GM21825 (cell line): ENCODE measurements at regions not wholly inside any gene's neighbourhood (a gene's known extent, or its start where the extent isn't known, plus 50 kb on each side); places are given as distances from the start of the nearest gene placed in this dataset.

Experiments used
- ATAC-seq: cut with Tn5 transposase; IDR thresholded peaks from one replicate; pipeline ENCODE4 v1.9.1; 2021; ENCODE audit warnings: mild to moderate bottlenecking, moderate library complexity; ENCODE audit not compliant: unreplicated experiment

DNA sequence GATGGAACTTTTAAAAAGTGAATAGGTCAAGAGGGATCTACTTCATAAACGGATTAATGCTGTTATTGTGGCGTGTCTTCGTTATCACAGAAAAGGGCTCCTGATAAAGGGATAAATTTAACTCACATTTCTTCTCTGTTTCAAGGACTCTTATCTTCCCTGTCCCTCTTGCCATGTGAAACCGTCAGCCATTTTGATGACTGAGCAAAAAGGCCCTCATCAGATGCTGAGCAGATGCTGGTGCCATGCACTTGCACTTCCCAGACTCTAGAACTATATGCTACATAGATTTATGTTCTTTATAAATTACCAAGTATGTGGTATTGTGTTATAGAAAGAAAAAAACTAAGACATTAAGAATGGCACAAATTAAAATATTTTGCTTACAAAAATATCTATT lies 1011.8 kb upstream of the GBE1 start:
- no peak for ATAC-seq

DNA sequence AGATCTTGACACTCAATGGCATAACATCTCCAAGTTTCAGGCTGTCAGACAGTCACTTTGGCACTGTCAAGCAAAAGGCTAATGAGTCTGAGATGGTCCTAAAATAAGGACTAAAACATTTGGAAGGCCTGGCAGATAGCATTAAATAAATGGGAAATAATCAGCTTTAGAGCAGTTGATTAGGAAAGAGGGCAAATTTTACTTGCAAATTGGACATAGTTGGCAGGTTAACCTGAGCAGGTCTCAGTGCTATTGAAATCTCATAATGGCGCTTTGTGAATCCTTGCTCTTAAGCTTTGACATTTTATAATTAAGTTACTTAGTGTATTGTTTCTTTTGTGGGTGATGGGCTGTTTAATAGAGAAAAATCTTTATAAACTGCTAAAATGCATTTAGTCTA lies 1003.1 kb upstream of the GBE1 start:
- no peak for ATAC-seq

DNA sequence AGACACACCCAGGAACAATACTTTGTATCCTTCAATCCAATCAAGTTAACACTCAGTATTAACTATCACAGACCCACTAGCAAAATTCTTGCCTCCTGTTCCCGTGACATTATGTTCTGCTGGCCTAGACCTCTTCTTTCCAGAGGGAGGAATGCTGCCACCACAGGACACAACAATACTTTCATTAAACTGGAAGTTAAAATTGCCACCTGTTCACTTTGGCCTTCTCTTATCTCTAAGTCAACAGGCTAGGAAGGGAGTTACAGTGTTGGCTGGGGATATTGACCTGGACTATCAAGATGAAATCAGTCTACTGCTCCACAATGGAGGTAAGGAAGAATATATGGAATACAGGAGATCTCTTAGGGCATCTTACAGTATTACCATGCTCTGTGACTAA lies 1000.4 kb upstream of the GBE1 start:
- no peak for ATAC-seq

DNA sequence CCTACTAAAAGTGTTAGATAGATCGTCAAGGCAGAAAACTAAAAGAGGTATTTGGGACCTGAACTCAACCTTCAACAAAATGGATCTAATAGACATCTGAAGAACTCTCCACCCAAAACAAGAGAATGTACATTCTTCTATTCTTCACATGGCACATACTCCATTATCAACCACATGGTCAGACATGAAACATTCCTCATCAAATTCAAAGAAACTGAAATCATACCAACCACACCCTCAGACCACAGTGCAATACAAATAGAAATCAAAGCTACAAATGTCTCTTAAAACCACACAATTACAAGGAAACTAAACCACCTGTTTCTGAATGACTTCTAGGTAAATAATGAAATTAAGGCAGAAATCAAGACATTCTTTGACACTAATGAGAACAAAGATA lies 984.1 kb upstream of the GBE1 start:
- ATAC-seq, result no peak

DNA sequence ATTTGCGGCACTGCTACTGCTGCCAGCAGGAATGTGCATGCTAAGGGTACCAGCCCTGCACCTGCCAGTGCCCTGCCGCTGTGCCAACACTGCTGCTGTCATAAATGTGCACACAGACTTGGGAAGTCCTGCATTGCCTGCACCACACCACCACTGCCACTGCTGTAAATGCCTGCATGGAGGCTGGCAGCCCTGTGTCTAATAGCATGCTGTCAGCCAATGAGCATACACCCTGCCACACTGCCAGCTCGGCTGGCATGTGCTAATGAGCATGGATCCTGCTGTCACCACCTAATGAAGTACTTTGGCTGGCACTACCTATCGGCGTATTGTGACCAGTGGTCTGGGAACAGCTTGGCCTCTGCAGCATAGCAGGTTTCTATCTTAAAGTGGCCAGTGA lies 981.8 kb upstream of the GBE1 start:
- ATAC-seq, result no peak

DNA sequence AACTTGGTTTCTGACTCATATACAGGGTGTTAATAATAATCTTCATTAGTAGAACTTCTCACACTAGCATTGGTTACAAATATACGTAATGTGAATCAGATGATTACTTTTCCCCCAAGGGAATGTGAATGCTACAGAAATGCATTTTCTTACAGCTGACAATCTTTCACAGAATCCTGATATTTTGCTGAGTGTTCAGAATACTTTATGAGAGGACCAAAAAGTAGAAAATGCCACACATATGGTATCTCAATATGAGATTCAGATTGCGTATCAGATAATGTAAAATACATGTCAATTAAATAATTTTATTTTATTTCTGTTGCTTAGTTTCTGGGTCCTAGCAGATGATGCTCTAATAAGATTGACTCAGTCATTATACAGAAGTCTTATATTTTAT lies 979.9 kb upstream of the GBE1 start:
- ATAC-seq, result no peak

DNA sequence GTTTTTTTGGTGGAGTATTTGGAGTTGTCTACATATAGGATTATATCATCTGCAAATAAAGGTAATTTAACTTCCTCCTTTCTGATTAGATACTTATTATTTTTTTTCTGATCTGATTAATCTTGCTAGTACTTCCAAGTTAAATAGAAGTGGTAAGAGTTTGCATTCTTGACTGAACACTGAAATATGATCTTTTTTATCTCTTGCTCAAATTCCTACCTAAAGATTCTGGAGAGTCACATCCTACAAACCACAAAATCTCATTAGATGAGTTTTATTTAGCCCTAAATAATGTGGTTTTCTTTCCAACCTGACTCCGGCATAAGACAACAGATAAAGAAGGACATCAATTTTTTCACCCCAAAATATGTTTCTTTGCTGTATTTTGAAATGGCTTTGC lies 977.9 kb upstream of the GBE1 start:
- no peak for ATAC-seq

DNA sequence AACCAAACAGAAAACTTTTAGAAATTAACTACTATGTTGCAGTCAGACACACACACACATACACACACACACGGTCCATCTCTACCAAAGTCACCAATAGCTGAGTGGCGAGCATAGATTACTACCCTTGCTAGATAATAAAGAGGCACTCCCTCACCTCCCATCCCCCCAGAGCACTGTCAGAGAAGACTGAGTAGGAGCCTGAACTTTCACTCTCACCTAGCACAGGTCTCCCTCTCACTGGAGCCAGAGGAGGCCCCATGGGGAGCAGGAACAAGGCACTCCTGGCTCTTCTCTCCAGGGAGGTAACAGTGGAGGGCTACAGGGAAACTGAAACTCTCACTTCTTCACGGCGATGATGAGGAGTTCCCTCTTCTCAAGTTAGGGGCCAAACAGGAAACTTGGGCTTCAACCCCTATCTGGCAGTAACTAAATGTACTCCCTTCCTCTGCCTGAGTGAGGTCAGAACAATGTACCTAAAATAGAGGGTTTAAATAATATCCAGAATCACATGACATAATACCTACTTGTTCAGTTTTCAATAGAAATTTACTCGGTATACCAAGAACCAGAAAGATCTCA lies 975.3 kb upstream of the GBE1 start:
- no peak for ATAC-seq

DNA sequence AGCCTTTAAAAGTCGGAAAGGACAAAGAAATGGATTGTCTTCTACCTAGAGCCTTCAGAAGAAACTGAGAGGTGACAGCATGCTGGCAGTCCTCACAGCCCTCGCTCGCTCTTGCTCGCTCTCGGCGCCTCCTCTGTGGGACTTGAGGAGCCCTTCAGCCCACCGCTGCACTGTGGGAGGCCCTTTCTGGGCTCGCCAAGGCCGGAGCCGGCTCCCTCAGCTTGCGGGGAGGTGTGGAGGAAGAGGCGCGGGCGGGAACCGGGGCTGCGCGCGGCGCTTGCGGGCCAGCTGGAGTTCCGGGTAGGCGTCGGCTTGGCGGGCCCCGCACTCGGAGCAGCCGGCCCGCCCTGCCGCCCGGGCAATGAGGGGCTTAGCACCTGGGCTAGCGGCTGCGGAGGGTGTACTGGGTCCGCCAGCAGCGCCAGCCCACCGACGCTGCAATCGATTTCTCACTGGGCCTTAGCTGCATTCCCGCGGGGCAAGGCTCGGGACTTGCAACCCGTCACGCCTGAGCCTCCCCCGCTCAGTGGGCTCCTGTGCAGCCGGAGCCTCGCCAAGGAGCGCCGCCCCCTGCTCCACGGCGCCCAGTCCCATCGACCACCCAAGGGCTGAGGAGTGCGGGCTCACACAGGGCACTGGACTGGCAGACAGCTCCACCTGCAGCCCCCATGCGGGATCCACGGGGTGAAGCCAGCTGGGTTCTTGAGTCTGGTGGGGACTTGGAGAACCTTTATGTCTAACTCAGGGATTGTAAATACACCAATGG lies 953.8 kb upstream of the GBE1 start:
- no peak for ATAC-seq

DNA sequence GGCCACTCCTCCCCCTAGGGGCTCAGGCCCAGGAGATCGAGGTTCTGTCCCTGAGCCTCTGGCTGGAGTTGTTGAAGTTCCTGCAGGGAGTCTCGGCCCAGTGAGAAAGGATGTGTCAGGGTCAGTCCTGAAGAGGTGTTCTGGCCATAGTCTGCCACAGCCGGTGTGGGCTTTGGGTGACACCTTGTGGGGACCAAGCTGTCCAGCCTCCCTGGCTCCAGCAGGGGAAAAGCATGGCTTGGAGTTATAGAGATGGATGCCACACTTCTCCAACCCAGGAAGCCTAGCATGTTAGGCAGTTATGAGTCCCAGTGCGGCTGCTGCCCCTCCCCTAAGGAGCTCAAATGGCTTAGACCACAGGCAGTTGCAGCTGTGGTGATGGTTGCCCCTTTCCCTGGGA lies 945.6 kb upstream of the GBE1 start:
- ATAC-seq, result no peak

DNA sequence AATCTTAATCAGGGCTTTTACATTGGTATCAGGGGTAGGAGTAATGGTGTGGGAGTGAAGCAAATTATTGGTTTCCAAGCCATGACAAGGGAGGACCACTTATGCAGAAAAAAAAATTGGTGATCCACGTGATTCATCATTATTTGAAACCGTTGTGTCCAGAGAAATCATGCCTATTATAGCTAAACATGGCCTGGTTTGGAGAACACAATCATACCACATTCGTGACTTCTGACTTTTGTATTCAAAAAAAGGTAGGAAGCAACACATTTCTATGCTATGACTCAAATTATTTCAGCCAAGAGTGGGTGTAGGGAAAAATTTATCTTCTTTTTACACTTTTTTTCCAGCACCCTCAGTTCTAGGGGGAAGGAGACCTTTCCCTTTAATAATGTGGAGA lies 924.3 kb upstream of the GBE1 start:
- ATAC-seq, result no peak

DNA sequence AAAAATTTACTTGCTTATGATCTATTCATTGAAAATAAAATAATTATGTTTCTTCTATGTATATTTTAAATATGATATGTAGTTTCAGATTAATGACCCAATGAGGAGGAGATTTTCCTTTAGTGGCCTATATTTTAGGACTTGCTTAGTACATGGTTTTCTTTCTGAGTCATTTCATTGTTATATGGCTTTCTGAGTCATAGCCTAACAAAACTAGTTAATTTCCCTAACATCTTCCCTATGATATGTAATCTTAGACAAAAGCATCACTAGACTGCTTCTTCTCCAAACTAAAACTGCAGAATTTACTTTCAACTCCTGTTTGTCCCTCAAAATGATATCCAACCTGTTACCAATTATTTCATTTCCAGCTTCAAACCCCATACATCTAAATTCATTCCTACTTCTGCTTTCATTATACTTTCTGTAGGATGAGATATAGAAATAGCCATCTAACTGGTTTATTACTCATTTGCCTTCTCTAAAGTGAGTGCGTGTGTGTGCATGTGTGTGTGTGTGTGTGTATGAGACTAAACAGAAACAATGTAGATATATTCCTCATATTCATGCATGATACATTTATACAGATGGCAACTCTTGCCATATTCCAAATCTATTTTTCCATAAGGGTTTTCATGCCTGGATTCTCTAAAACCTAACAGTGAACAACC lies 915.0 kb upstream of the GBE1 start:
- no peak for ATAC-seq

DNA sequence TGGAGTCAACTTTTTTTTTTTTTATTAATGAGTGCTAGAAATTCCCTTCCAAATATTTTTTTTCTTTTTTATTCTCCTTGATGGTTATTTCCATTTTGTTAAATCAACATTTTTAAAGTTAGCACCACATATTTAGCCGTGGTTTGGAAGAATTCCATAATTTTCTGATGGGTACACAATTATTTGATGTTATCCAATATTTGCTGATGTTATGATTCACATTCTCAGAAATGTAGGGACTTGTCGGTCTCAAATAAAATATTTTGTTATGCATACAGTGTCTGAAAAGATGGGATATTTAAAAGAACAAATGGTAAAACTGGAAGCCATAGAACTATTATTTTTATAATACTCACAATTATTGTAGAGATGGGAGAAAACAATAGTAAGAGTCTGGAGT lies 911.5 kb upstream of the GBE1 start:
- ATAC-seq, result no peak

DNA sequence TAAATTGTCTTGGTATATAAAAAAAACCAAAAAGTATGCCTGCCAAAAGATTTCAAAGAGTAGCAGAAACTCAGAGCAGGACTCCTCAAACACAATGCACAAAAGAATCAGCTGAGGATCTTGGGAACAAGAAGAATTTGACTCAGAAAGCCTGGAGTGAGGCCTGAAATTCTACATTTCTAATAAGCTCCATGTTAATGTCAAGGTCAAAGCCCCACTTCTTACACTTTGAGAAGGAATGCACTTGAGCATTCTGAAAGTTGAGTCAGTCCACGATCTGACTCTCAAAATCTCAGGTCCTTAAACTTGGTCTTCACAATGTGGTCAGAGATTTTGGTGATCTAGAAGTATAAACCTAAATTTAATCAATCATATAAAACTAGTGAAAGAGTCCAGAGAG lies 910.0 kb upstream of the GBE1 start:
- ATAC-seq, result no peak

DNA sequence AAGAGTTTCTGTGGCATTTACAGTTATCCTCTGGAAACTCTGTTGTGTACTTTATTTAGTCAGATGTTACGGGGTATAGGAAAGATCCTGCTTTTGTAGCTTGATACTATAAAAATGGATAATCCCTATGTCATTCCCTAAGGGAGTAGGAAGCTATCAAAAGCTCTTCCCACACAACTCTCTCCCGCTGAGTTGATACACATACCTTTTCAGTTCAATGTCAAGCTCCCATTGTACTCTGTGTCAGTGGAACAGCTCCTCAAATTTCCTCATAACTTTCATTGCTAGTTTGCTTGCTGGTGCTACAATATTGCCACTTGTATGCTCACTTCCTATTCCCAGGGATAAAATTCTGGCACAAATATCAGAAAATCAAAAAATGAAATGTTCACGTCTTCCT lies 893.3 kb upstream of the GBE1 start:
- no peak for ATAC-seq

DNA sequence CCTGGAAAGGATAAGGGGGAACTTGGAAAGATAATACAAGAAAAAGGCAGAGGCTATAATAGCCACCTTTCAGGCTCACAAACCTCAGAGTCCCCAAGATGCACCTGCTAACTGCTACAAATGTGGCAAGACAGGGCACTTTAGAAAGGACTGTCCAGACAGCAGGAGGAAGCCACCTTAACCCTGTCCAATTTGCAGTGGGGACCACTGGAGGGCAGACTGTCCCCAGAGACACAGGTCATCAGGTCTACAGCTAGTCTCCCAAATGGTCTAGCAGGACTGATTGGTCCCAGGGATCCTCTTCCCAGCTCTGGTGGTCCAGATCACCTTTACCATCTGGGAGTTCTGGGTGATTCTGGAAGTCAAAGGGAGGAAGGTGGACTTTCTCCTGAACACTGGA lies 882.5 kb upstream of the GBE1 start:
- no peak for ATAC-seq

DNA sequence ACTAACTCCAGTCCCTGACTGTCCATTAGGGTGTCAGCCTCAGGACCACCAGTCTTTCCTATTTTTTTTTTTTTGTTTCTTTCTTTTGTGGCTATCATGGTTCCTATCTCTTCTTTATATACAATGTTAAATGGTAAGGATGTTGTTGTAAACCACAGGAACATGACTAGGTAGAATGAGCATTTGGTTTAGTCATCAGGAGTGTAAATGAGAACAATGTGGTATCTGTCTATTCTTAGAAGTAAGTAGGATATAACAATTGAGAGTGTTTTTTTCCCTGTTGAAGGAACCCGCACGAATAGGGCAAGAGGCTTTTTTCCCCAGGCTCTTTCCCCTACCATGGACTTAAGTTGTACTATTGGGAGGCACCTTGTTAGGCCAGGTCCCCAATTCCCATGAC lies 880.3 kb upstream of the GBE1 start:
- no peak for ATAC-seq

DNA sequence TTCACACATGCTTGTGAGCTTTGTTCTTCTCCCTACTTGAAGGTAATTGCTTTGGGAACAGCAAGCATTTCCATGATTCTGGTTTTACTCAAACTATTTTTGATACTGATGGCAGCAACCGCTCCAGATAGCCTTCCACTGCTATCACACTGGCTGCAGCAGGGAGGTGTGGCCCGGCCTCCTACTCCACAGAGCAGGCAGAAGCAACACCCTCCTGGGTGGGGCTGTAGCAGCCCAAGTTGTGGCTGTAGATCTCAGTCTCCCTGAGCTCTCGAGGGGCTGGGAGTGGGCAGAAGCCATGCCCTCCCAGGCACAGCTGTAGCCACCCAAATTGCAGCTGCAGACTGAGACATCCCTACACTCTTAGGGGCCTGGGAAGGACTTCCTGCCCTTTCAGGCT lies 878.8 kb upstream of the GBE1 start:
- no peak for ATAC-seq

DNA sequence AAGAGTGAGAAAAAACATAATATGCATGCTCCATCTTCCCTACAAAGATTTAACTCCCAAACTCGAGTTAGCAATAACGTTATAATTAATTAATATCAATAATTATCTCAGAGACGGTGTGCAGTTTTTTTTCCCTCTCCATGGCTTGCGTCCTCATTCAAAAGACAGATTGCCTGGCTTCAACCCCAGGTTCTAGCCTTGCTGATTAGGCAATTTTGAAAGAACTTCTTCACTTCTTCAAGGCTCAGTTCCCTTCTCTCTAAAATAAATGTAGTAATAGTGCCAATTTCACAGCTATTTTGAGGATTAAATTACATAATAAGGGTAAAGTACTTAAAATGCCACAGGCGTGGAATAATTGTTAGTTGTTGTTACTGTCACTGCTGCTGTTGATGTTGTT lies 876.1 kb upstream of the GBE1 start:
- no peak for ATAC-seq

DNA sequence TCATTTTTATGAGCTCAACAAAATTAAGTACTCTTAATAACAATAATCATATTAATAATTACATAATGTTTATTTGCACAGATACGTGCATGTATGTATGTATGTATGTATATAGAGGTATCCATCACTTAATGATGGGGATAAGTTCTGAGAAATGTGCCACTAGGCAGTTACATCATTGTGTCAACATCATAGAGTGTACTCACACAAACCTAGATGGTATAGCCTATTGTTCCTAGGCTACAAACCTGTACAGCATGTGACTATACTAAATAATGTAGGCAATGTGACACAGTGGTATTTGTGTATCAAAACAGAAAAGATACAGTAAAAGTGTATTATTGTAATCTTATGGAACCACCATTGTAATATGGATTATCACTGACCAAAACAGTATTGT lies 874.7 kb upstream of the GBE1 start:
- no peak for ATAC-seq

DNA sequence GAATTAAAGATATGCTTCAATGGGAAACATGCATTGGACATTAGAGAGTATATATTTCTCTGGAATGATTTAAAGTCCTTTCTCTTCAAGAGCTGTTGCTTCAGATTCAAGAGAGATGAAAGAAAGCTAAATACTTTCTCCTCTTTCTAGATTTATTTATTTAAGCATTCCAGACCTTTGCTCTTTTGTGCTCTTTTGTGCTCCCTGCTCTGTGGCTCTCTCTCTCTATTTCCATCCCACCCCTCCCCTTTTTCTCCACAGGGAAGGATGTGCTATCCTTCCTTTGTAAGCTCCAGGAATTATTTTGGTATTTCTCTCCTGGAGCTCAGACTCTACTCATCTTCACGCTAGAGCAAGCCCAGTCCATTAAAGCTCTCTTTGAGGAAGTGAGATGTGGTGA lies 871.9 kb upstream of the GBE1 start:
- no peak for ATAC-seq

DNA sequence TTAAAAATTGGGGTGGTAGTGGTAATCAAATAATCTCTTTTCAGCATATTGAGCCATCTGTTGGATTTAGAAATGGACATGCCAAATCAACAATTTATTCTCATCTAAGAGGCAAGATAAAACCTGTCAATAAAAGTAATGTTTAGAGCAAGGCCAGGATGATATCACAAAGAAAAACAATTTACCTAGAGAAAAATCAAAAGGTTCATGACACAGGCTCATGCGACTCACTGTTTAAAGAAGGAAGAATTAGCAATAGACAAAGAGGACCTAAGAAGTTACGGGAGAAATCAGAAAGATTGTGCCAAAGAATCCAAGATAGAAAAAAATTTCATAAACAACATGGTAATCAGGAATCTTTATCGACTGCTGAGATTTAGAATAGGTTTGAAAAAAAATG lies 868.5 kb upstream of the GBE1 start:
- no peak for ATAC-seq
